ENCODE measurements at regions not wholly inside any gene's neighbourhood (a gene's known extent, or its start where the extent isn't known, plus 50 kb on each side); places are given as distances from the start of the nearest gene placed in this dataset.

- Histone ChIP-seq H2BK15ac (ENCODE audit: low read depth, low read length) (no peak overlapping the region), H4K8ac (replicated peaks; ENCODE audit: insufficient read length, low read depth, low read length) (no peak overlapping the region), H2BK20ac (ENCODE audit: low read depth, low read length, poor library complexity, severe bottlenecking) (no peak overlapping the region), H2BK12ac (ENCODE audit: insufficient read length, low read depth, low read length) (no peak overlapping the region), H2AK5ac (ENCODE audit: insufficient read length, low read length) (no peak overlapping the region), H3K79me2 (ENCODE audit: insufficient read depth, low read length) (no peaks in the 10 kb centered on the region), H2AFZ (ENCODE audit: low read length) (no peak overlapping the region), H3T11ph (ENCODE audit: low read length) (no peak overlapping the region), H3K23ac (ENCODE audit: insufficient read length, low read depth, low read length) (no peak overlapping the region), H3K27me3 (ENCODE audit: insufficient read depth, low read length) (no peaks in the 10 kb centered on the region), H3K4me1 (ENCODE audit: insufficient read depth, low read length) (no peaks in the 10 kb centered on the region), H3K79me1 (ENCODE audit: insufficient read depth, low read depth, low read length, poor library complexity, severe bottlenecking) (no peaks in the 10 kb centered on the region), H3K23me2 (ENCODE audit: insufficient read length, low read depth, low read length, poor library complexity, severe bottlenecking) (no peaks in the 10 kb centered on the region), H3K4me2 (ENCODE audit: insufficient read depth, insufficient read length, low read length) (no peak overlapping the region), H3K14ac (ENCODE audit: insufficient read depth, low read length) (no peak overlapping the region), H4K20me1 (ENCODE audit: control insufficient read depth, insufficient read depth, insufficient read length) (no peaks in the 10 kb centered on the region), H4K5ac (ENCODE audit: insufficient read length, low read depth, low read length) (no peak overlapping the region), H3K9ac (ENCODE audit: extremely low read depth, insufficient read length, low read length) (no peak overlapping the region), H3K27ac (ENCODE audit: insufficient read length, low read depth, low read length) (no peak overlapping the region), H2BK120ac (ENCODE audit: low read depth, low read length, poor library complexity, severe bottlenecking) (no peak overlapping the region), H3K4ac (ENCODE audit: low read depth, low read length) (no peak overlapping the region), H3K9me3 (ENCODE audit: control insufficient read depth, low read depth, low read length) (no peaks in the 10 kb centered on the region), H4K91ac (ENCODE audit: insufficient read length, low read depth, low read length) (no peak overlapping the region), H3K18ac (ENCODE audit: insufficient read length, low read depth, low read length) (no peak overlapping the region), H2BK5ac (ENCODE audit: insufficient read length, low read length) (no peak overlapping the region), H3K56ac (ENCODE audit: insufficient read length, low read depth, low read length) (no peak overlapping the region)
- no peak overlapping the region for H3K4me3 Mint-ChIP-seq
- peaks cover 10 to 27% (median 15%) of the 10 kb centered on the region in 3 experiments for H3K36me3 Mint-ChIP-seq (ENCODE audit: insufficient read depth in 1 of 3, low read depth in 3 of 3)
- no peaks in the 10 kb centered on the region for H3K4me1 Mint-ChIP-seq
- TF ChIP-seq, protein P1, sequence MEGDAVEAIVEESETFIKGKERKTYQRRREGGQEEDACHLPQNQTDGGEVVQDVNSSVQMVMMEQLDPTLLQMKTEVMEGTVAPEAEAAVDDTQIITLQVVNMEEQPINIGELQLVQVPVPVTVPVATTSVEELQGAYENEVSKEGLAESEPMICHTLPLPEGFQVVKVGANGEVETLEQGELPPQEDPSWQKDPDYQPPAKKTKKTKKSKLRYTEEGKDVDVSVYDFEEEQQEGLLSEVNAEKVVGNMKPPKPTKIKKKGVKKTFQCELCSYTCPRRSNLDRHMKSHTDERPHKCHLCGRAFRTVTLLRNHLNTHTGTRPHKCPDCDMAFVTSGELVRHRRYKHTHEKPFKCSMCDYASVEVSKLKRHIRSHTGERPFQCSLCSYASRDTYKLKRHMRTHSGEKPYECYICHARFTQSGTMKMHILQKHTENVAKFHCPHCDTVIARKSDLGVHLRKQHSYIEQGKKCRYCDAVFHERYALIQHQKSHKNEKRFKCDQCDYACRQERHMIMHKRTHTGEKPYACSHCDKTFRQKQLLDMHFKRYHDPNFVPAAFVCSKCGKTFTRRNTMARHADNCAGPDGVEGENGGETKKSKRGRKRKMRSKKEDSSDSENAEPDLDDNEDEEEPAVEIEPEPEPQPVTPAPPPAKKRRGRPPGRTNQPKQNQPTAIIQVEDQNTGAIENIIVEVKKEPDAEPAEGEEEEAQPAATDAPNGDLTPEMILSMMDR (conservative IDR thresholded peaks at IDR 0.05): peak; percentile 94
- WGBS (ENCODE audit: extremely low coverage, insufficient read length, low lambda C conversion rate): no CpG with 5 or more reads among the region's 6 CpGs
- DNase-seq: no peak
- peaks cover 16 to 23% of the 10 kb centered on the region in 2 experiments for H3K9me3 Mint-ChIP-seq
- H3K27ac Mint-ChIP-seq: no peak overlapping the region
- no peaks in the 10 kb centered on the region for H3K27me3 Mint-ChIP-seq (ENCODE audit: low read depth)
Measured at GRCh38 chr3:109731639-109732473, 394.5 kb upstream of the DPPA4 start.

All from H9 (cell line).